Sigmoid colon (tissue), 6 donors: ENCODE measurements at regions not wholly inside any gene's neighbourhood (a gene's known extent, or its start where the extent isn't known, plus 50 kb on each side); places are given as distances from the start of the nearest gene placed in this dataset.

ENCODE experiments used
- DNase-seq: peaks from one replicate; pipeline ENCODE4 v3.0.0-alpha.2; 2019
- H3K27ac ChIP-seq, 4 donors: fragments of 200-600 bp; sonication (generic); one replicate each; pipeline ENCODE4 v1.5.1; 2016 to 2019; ENCODE audit warnings: mild to moderate bottlenecking in 1 of 4
- H3K27me3 ChIP-seq, 3 donors: fragments of 200-600 bp; sonication (generic); one replicate each; pipeline ENCODE4 v1.5.1; 2019; ENCODE audit warnings: mild to moderate bottlenecking in 1 of 3
- H3K36me3 ChIP-seq, 4 donors: fragments of 200-600 bp; sonication (generic); one replicate each; pipeline ENCODE4 v1.5.1; 2016 to 2019
- H3K4me1 ChIP-seq, 4 donors: fragments of 200-600 bp; sonication (generic); one replicate each; pipeline ENCODE4 v1.5.1; 2017 to 2019
- H3K4me3 ChIP-seq, 4 donors: fragments of 200-600 bp; sonication (generic); one replicate each; pipeline ENCODE4 v1.5.1; 2017 to 2019; ENCODE audit warnings: mild to moderate bottlenecking in 2 of 4, moderate library complexity in 1 of 4
- H3K9me3 ChIP-seq, 4 donors: fragments of 200-600 bp in 3 of 4; sonication (generic) in 3 of 4; one replicate each; pipeline versions ENCODE4 v1.5.1 to v1.6.1; 2013 to 2019
- CTCF ChIP-seq, 4 experiments: fragments of 450-650 bp in 3 of 4; fragments of 200-600 bp in 1 of 4; IDR thresholded peaks; one replicate each; pipeline ENCODE4 v1.5.1; 2016 to 2019; ENCODE audit warnings: antibody characterized with exemption in 4 of 4, mild to moderate bottlenecking in 3 of 4, moderate library complexity in 2 of 4
- EP300 ChIP-seq, 4 donors: sonication (generic); formaldehyde crosslinking; IDR thresholded peaks; one replicate each; pipeline ENCODE4 v1.6.1; 2017; ENCODE audit warnings: antibody characterized with exemption in 4 of 4
- POLR2A ChIP-seq, 2 donors: fragments of 450-650 bp; IDR thresholded peaks; one replicate each; pipeline ENCODE4 v1.6.1; 2016; ENCODE audit warnings: antibody characterized with exemption in 2 of 2, mild to moderate bottlenecking in 2 of 2, moderate library complexity in 2 of 2
- POLR2AphosphoS5 ChIP-seq, 4 donors: sonication (generic); formaldehyde crosslinking; IDR thresholded peaks; one replicate each; pipeline ENCODE4 v1.6.1; 2017; ENCODE audit warnings: antibody characterized with exemption in 4 of 4
- WGBS, 2 donors: extraction: QIAGEN DNeasy Blood & Tissue Kit; methylation state at CpG; one replicate each; pipeline ENCODE4 v1.1.7; 2013; 5-methylcytosine and 5-hydroxymethylcytosine counted together
- intact Hi-C: fragments of 100-400 bp; cut with DNase I; formaldehyde crosslinking; loops from one replicate; pipeline ENCODE4 v1.15.1; 2023
- donor health status: healthy with polysubstance abuse.
- donor health status: healthy.

DNA sequence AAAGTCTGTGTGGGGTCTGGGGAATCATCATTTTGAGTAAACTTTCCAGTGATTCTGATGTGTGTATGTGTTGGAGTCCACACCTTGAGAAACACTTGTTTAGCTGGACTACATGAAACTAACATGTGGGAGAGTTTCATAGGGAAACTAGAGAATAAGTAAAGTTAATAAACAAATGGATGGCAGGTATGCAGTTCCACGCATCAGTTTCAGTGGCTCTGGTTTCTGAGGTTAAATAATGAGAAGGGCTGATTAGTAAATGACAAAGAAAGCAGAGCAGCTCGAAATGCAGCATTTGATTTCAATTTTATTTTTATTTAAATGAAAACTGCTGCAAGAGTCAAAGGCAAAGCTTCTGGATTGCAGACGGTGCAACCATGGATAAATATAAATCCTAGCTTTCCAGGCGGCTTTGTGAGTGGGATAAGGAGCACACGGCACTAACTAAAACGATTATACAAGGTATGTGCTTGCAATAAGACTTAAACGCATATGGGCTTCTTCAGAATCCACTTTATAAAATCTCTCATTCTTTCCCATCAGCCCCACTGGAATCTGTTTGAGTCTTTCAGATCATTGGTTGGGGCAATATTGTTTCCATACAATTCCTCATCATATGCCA is 310.7 kb downstream of the PLPP3 start:
- Histone ChIP-seq H3K27me3 (no peaks in the 10 kb centered on the region), H3K9me3 (no peaks in the 10 kb centered on the region), H3K36me3 (no peaks in the 10 kb centered on the region), H3K4me3 (no peak overlapping the region), H3K4me1 (no peaks in the 10 kb centered on the region), H3K27ac (no peak overlapping the region)
- WGBS, 2 donors, result 88 to 89% methylated on average over 7 of the region's 7 CpGs
- DNase-seq, result no peak
- intact Hi-C loops, result no loop called here
- TF ChIP-seq EP300 (IDR thresholded peaks at IDR 0.05), result no peak
- TF ChIP-seq POLR2AphosphoS5 (IDR thresholded peaks at IDR 0.05), result no peak
- TF ChIP-seq CTCF (IDR thresholded peaks at IDR 0.05), result no peak
- no peak for TF ChIP-seq POLR2A (IDR thresholded peaks at IDR 0.05)

- no peak for DNase-seq
- Histone ChIP-seq H3K36me3 (no peaks in the 10 kb centered on the region), H3K4me1 (no peaks in the 10 kb centered on the region), H3K27ac (no peak overlapping the region), H3K27me3 (no peaks in the 10 kb centered on the region), H3K4me3 (no peak overlapping the region), H3K9me3 (no peaks in the 10 kb centered on the region)
- 89 to 93% methylated on average over 2 of the region's 2 CpGs for WGBS, 2 donors
- intact Hi-C loops, result no loop called here
- TF ChIP-seq POLR2AphosphoS5 (IDR thresholded peaks at IDR 0.05) (no peak), CTCF (IDR thresholded peaks at IDR 0.05) (no peak)
Observed at GRCh38 chr1:56267611-56268010, 311.8 kb downstream of the PLPP3 start.

GRCh38 chr1:56266359-56266758 is 313.0 kb downstream of the PLPP3 start:
- no peak overlapping the region for H3K27ac ChIP-seq
- intact Hi-C loops, result no loop called here
- no peaks in the 10 kb centered on the region for H3K9me3 ChIP-seq
- no peaks in the 10 kb centered on the region for H3K36me3 ChIP-seq
- H3K4me3 ChIP-seq, result no peak overlapping the region
- DNase-seq, result no peak
- H3K4me1 ChIP-seq, result no peaks in the 10 kb centered on the region
- no peaks in the 10 kb centered on the region for H3K27me3 ChIP-seq
- 78 to 83% methylated on average over 3 of the region's 3 CpGs for WGBS, 2 donors
- TF ChIP-seq POLR2A (IDR thresholded peaks at IDR 0.05) (no peak), CTCF (IDR thresholded peaks at IDR 0.05) (no peak), POLR2AphosphoS5 (IDR thresholded peaks at IDR 0.05) (no peak), EP300 (IDR thresholded peaks at IDR 0.05) (no peak)

- intact Hi-C loops, result no loop called here
- Histone ChIP-seq H3K27ac (no peak overlapping the region), H3K4me3 (no peak overlapping the region), H3K9me3 (peaks cover 0 to 2% (median 0%) of the 10 kb centered on the region in 4 donors), H3K36me3 (no peaks in the 10 kb centered on the region), H3K27me3 (no peaks in the 10 kb centered on the region), H3K4me1 (no peaks in the 10 kb centered on the region)
- no peak for DNase-seq
- no peak for TF ChIP-seq POLR2A (IDR thresholded peaks at IDR 0.05)
- no peak for TF ChIP-seq EP300 (IDR thresholded peaks at IDR 0.05)
- TF ChIP-seq POLR2AphosphoS5 (IDR thresholded peaks at IDR 0.05), result no peak
- no peak for TF ChIP-seq CTCF (IDR thresholded peaks at IDR 0.05)
Observed at GRCh38 chr1:56265216-56265615, 314.1 kb downstream of the PLPP3 start.

- Histone ChIP-seq H3K27me3 (no peaks in the 10 kb centered on the region), H3K36me3 (no peaks in the 10 kb centered on the region), H3K4me1 (no peaks in the 10 kb centered on the region), H3K9me3 (peaks cover 0 to 3% (median 0%) of the 10 kb centered on the region in 4 donors), H3K27ac (no peak overlapping the region), H3K4me3 (no peak overlapping the region)
- WGBS, 2 donors, result 77 to 89% methylated on average over 3 of the region's 3 CpGs
- no peak for DNase-seq
- TF ChIP-seq POLR2AphosphoS5 (IDR thresholded peaks at IDR 0.05), result no peak
- no peak for TF ChIP-seq EP300 (IDR thresholded peaks at IDR 0.05)
- TF ChIP-seq CTCF (IDR thresholded peaks at IDR 0.05), result no peak
- TF ChIP-seq POLR2A (IDR thresholded peaks at IDR 0.05), result no peak
- intact Hi-C loops, result no loop called here
Observed at GRCh38 chr1:56263908-56264307, 315.5 kb downstream of the PLPP3 start.
